Endothelial cell of umbilical vein (primary cell): ENCODE measurements at regions not wholly inside any gene's neighbourhood (a gene's known extent, or its start where the extent isn't known, plus 50 kb on each side); places are given as distances from the start of the nearest gene placed in this dataset.

Source experiments
- BruUV-seq: library from RNA; stranded (reverse); fragments of 400-500 nt; replicated peaks from 2 replicates; lab custom pipeline; 2021; lab: Mats Ljungman, UMichigan
- CTCF ChIA-PET: fragments of 300-600, 350-600 bp; sonication (Branson Sonifier 250); formaldehyde crosslinking; loops from one replicate; lab custom pipeline; 2021; ENCODE audit warnings: antibody characterized with exemption, inconsistent platforms; lab: Charles Lee
- POLR2A ChIA-PET: fragments of 300-600, 350-600 bp; sonication (Branson Sonifier 250); formaldehyde crosslinking; loops from one replicate; lab custom pipeline; 2021; ENCODE audit warnings: antibody characterized with exemption, inconsistent platforms; lab: Charles Lee
- DNase-seq: peaks from one replicate; pipeline ENCODE4 v3.0.0-alpha.2; 2011; ENCODE audit warnings: low read depth, low spot score
- FAIRE-seq: peaks from 2 replicates; lab custom pipeline; 2011; peaks lifted over from hg19 to GRCh38; lab: Jason Lieb, UNC
- H2AFZ ChIP-seq: 2 replicates; pipeline ENCODE4 v1.6.0; 2012; ENCODE audit warnings: low read depth, low read length, control low read depth, inconsistent platforms
- H3K27ac ChIP-seq: 2 replicates; pipeline ENCODE4 v1.5.1; 2011; ENCODE audit warnings: low read depth, mild to moderate bottlenecking, control low read depth, low read length, moderate library complexity; ENCODE audit not compliant: insufficient read depth
- H3K27me3 ChIP-seq, 2 experiments: 2 replicates each; pipeline versions ENCODE4 v1.6.0 to v1.6.1; 2011; ENCODE audit warnings: low read length in 2 of 2, mixed read lengths in 1 of 2; ENCODE audit not compliant: control insufficient read depth in 2 of 2, insufficient read depth in 2 of 2
- H3K36me3 ChIP-seq, 2 experiments: 2 replicates in 1 of 2; 3 replicates in 1 of 2; pipeline ENCODE4 v1.5.1; 2011; ENCODE audit warnings: low read length in 2 of 2, mild to moderate bottlenecking in 1 of 2, moderate library complexity in 1 of 2; ENCODE audit not compliant: control insufficient read depth in 2 of 2, insufficient read depth in 2 of 2; ENCODE audit errors: extremely low read depth in 1 of 2
- H3K4me1 ChIP-seq: 3 replicates; pipeline ENCODE4 v1.5.1; 2011; ENCODE audit warnings: mild to moderate bottlenecking, low read length; ENCODE audit not compliant: control insufficient read depth, insufficient read depth; ENCODE audit errors: extremely low read depth
- H3K4me2 ChIP-seq: 2 replicates; pipeline ENCODE4 v1.6.1; 2011; ENCODE audit warnings: low read length, control low read depth, mixed read lengths; ENCODE audit not compliant: insufficient read depth
- H3K4me3 ChIP-seq, 3 experiments: fragments of 200-600 bp in 1 of 3; sonication (generic), shearing (Covaris generic) in 1 of 3; replicated peaks in 1 of 3; 2 replicates each; pipeline ENCODE4 v1.5.1; 2011 to 2016; ENCODE audit warnings: control low read depth in 3 of 3, low read length in 3 of 3, mild to moderate bottlenecking in 2 of 3, inconsistent platforms in 1 of 3, low read depth in 1 of 3, moderate library complexity in 1 of 3; ENCODE audit not compliant: insufficient read depth in 1 of 3
- H3K79me2 ChIP-seq: 2 replicates; pipeline ENCODE4 v1.6.0; 2012; ENCODE audit warnings: low read length, inconsistent platforms; ENCODE audit not compliant: control insufficient read depth, insufficient read depth
- H3K9ac ChIP-seq: replicated peaks from 2 replicates; pipeline ENCODE3; 2011; ENCODE audit warnings: low read length, control low read depth; ENCODE audit not compliant: insufficient read depth; ENCODE audit errors: extremely low read depth
- H3K9me1 ChIP-seq: replicated peaks from 3 replicates; pipeline ENCODE4 v1.6.0; 2011; ENCODE audit warnings: mild to moderate bottlenecking, low read length; ENCODE audit not compliant: control insufficient read depth, insufficient read depth; ENCODE audit errors: extremely low read depth
- H3K9me3 ChIP-seq: replicated peaks from 2 replicates; pipeline ENCODE4 v1.5.1; 2012; ENCODE audit warnings: low read length, inconsistent platforms; ENCODE audit not compliant: control insufficient read depth, insufficient read depth
- H4K20me1 ChIP-seq: replicated peaks from 2 replicates; pipeline ENCODE3; 2011; ENCODE audit warnings: mild to moderate bottlenecking, low read length; ENCODE audit not compliant: control insufficient read depth, insufficient read depth; ENCODE audit errors: extremely low read depth
- CTCF ChIP-seq, 2 donors: IDR thresholded peaks; 1 replicate in 1 of 2; 2 replicates in 1 of 2; pipeline ENCODE4 v1.5.1; 2011; ENCODE audit warnings: low read length in 2 of 2, mild to moderate bottlenecking in 2 of 2, moderate library complexity in 2 of 2, control low read depth in 1 of 2, inconsistent platforms in 1 of 2, low read depth in 1 of 2; ENCODE audit not compliant: insufficient read depth in 1 of 2; ENCODE audit errors: extremely low read depth in 1 of 2
- EZH2 ChIP-seq: IDR thresholded peaks from 2 replicates; pipeline ENCODE4 v1.6.1; 2012; ENCODE audit warnings: borderline replicate concordance, low read depth, mild to moderate bottlenecking, moderate library complexity, low read length, inconsistent platforms; ENCODE audit not compliant: severe bottlenecking
- FOS ChIP-seq: IDR thresholded peaks from 2 replicates; pipeline ENCODE4 v1.6.1; 2011; ENCODE audit warnings: mild to moderate bottlenecking, low read length, moderate library complexity, borderline replicate concordance; ENCODE audit not compliant: insufficient read depth
- GATA2 ChIP-seq: IDR thresholded peaks from 2 replicates; pipeline ENCODE4 v1.7.0; 2011; ENCODE audit warnings: low read depth, mild to moderate bottlenecking, moderate library complexity, mixed read lengths, low read length; ENCODE audit not compliant: insufficient read length, insufficient read depth
- JUN ChIP-seq: IDR thresholded peaks from 2 replicates; pipeline ENCODE4 v1.6.1; 2011; ENCODE audit warnings: borderline replicate concordance, low read depth; ENCODE audit not compliant: insufficient read length, insufficient read depth
- MAX ChIP-seq: IDR thresholded peaks from 2 replicates; pipeline ENCODE4 v1.6.1; 2011; ENCODE audit not compliant: insufficient read depth, insufficient read length
- MYC ChIP-seq: IDR thresholded peaks from one replicate; pipeline ENCODE4 v1.6.1; 2011; ENCODE audit warnings: mild to moderate bottlenecking, low read depth, low read length
- POLR2A ChIP-seq: IDR thresholded peaks from 2 replicates; pipeline ENCODE4 v1.6.1; 2012; ENCODE audit warnings: low read depth, mild to moderate bottlenecking, control low read depth, low read length
- POLR2AphosphoS5 ChIP-seq: IDR thresholded peaks from 2 replicates; pipeline ENCODE4 v1.6.1; 2012; ENCODE audit warnings: low read depth, mild to moderate bottlenecking, control low read depth, low read length, moderate library complexity; ENCODE audit not compliant: insufficient read depth
- dilution Hi-C: fragments of 300-500 bp; cut with MboI; formaldehyde crosslinking; loops from one replicate; pipeline ENCODE4 v1.15.0; 2019; ENCODE audit warnings: low sequenced_read_pairs; ENCODE audit not compliant: extremely low pct_ligation_motif_present
- intact Hi-C: fragments of 100-400 bp; cut with micrococcal nuclease; formaldehyde crosslinking; loops from one replicate; pipeline ENCODE4 v1.10.0; 2022

GRCh38 chr2:8328217-8328616, 353.6 kb upstream of the ID2 start:
- FAIRE-seq: no peak
- Histone ChIP-seq H4K20me1 (no peaks in the 10 kb centered on the region), H3K36me3 (no peaks in the 10 kb centered on the region), H3K9ac (no peak overlapping the region), H3K4me1 (no peaks in the 10 kb centered on the region), H2AFZ (no peak overlapping the region), H3K79me2 (no peaks in the 10 kb centered on the region), H3K9me3 (no peaks in the 10 kb centered on the region), H3K9me1 (no peaks in the 10 kb centered on the region), H3K4me2 (no peak overlapping the region), H3K27me3 (no peaks in the 10 kb centered on the region), H3K4me3 (no peak overlapping the region), H3K27ac (no peak overlapping the region)
- DNase-seq: no peak
- no peak for TF ChIP-seq EZH2
- no peak for TF ChIP-seq GATA2
- no peak for TF ChIP-seq CTCF (IDR thresholded peaks at IDR 0.05; ENCODE audit: extremely low read depth in 1 of 2, insufficient read depth in 1 of 2, low read depth in 1 of 2, low read length in 2 of 2)
- no peak for TF ChIP-seq MYC
- no peak for TF ChIP-seq MAX
- TF ChIP-seq POLR2A: no peak
- no peak for TF ChIP-seq JUN
- no peak for TF ChIP-seq POLR2AphosphoS5
- TF ChIP-seq FOS: no peak
- ChIA-PET POLR2A (no interaction called here), CTCF (no interaction called here)
- dilution Hi-C loops: no loop called here
- intact Hi-C loops: no loop called here
- BruUV-seq: no TSS peak
